Stimulated activated naive CD8-positive, alpha-beta T cell treated with anti-CD3 and anti-CD28 coated beads, Interleukin-15, Interleukin-2, amounts not matched to agents 100 ng/mL and 50 ng/mL, for 24 hours (primary cell): ENCODE measurements at regions not wholly inside any gene's neighbourhood (a gene's known extent, or its start where the extent isn't known, plus 50 kb on each side); places are given as distances from the start of the nearest gene placed in this dataset.
"Not testable (repeated sequence)": the region's sequence is repeated elsewhere in the genome, so short reads cannot be mapped to it uniquely, and the experiment has no call there.

Experiments
- H3K27ac Mint-ChIP-seq: one replicate; pipeline ENCODE4 v1.8.0; 2021; ENCODE audit warnings: mild to moderate bottlenecking, mixed read lengths
- H3K27me3 Mint-ChIP-seq: one replicate; pipeline ENCODE4 v1.8.0; 2021; ENCODE audit warnings: mixed read lengths
- H3K36me3 Mint-ChIP-seq: one replicate; pipeline ENCODE4 v1.8.0; 2021; ENCODE audit warnings: low read depth, mixed read lengths
- H3K4me1 Mint-ChIP-seq: one replicate; pipeline ENCODE4 v1.8.0; 2021; ENCODE audit warnings: low read depth, mixed read lengths
- H3K4me3 Mint-ChIP-seq: one replicate; pipeline ENCODE4 v1.8.0; 2021; ENCODE audit warnings: mild to moderate bottlenecking, mixed read lengths
- H3K9me3 Mint-ChIP-seq: one replicate; pipeline ENCODE4 v1.8.0; 2021; ENCODE audit warnings: mixed read lengths

GRCh38 chr11:121887976-121888557 is 227.9 kb downstream of the BLID start:
- Mint-ChIP-seq H3K27me3 (no peaks in the 10 kb centered on the region), H3K4me3 (no peak overlapping the region), H3K27ac (no peak overlapping the region), H3K4me1 (no peaks in the 10 kb centered on the region), H3K9me3 (no peaks in the 10 kb centered on the region), H3K36me3 (no peaks in the 10 kb centered on the region)

DNA sequence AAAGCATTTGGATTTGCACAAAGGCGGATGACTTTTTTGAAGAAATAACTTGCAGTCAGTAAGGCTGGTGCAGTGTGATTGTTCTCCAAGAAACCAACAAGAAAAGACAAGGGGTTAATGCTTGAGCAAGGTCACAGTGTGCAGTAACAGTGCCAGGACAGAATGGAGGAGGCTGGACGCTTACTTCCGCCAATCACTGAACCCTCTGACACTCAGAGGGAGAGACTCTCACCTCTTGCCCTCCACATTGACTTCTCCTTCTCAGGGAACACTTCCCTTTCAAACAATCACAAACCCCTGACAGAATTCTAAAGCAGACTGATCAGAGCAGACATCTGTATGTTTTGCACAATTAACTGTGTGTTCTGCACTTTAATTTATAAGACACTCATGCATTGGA is 228.4 kb downstream of the BLID start:
- Mint-ChIP-seq H3K27ac (no peak overlapping the region), H3K9me3 (no peaks in the 10 kb centered on the region), H3K4me3 (no peak overlapping the region), H3K36me3 (no peaks in the 10 kb centered on the region), H3K4me1 (no peaks in the 10 kb centered on the region), H3K27me3 (no peaks in the 10 kb centered on the region)

- H3K9me3 Mint-ChIP-seq: no peaks in the 10 kb centered on the region
- no peaks in the 10 kb centered on the region for H3K36me3 Mint-ChIP-seq
- H3K27me3 Mint-ChIP-seq: no peaks in the 10 kb centered on the region
- H3K4me1 Mint-ChIP-seq: no peaks in the 10 kb centered on the region
- H3K27ac Mint-ChIP-seq: no peak overlapping the region
- H3K4me3 Mint-ChIP-seq: no peak overlapping the region
Observed at GRCh38 chr11:121886996-121887395, 229.0 kb downstream of the BLID start.

- H3K9me3 Mint-ChIP-seq: no peaks in the 10 kb centered on the region
- no peaks in the 10 kb centered on the region for H3K4me1 Mint-ChIP-seq
- H3K36me3 Mint-ChIP-seq: no peaks in the 10 kb centered on the region
- H3K4me3 Mint-ChIP-seq: no peak overlapping the region
- H3K27me3 Mint-ChIP-seq: no peaks in the 10 kb centered on the region
- H3K27ac Mint-ChIP-seq: no peak overlapping the region
Observed at GRCh38 chr11:121886005-121886734, 229.8 kb downstream of the BLID start.

DNA sequence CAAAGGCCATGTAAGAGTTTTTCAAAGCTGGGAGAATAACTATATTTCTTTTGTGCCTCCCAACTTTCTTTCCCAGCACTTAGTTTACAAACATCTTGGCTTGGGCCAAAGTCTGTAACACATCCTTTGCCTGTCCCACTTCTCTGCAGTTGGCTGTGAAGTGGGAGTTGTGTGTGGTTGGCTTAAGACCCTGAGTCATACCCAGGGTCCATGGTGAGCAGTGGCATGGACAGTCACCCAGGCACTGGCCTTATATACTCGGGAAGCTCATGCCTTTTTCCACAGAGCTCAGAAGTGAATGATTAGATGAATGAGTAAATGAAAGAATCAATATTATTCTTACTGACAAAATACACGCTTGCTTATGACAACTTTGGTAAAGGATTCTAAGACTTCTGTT is 231.4 kb downstream of the BLID start:
- no peaks in the 10 kb centered on the region for H3K27me3 Mint-ChIP-seq
- H3K4me3 Mint-ChIP-seq: no peak overlapping the region
- no peaks in the 10 kb centered on the region for H3K9me3 Mint-ChIP-seq
- H3K4me1 Mint-ChIP-seq: no peaks in the 10 kb centered on the region
- no peak overlapping the region for H3K27ac Mint-ChIP-seq
- H3K36me3 Mint-ChIP-seq: no peaks in the 10 kb centered on the region

DNA sequence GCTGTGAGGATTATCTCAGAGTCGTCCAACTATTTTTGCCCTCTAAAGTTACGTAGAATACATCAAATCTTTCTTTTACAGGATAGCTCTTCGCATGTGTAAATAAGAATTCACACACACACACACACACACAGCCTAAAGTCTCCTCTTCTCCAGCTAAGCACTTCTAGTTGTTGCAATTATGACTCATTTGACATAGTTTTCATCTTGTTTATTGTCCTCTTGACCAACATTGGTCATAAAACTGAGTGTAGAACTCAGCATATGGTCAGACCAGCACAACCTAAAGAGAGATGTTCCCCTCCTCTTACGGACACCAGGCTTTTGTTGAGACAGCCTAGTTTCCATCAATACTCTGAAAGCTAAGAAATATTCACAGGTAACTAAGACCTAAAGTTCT is 234.2 kb downstream of the BLID start:
- peaks cover 4% of the 10 kb centered on the region for H3K27me3 Mint-ChIP-seq
- no peaks in the 10 kb centered on the region for H3K4me1 Mint-ChIP-seq
- H3K4me3 Mint-ChIP-seq: no peak overlapping the region
- no peaks in the 10 kb centered on the region for H3K36me3 Mint-ChIP-seq
- H3K27ac Mint-ChIP-seq: no peak overlapping the region
- no peaks in the 10 kb centered on the region for H3K9me3 Mint-ChIP-seq

GRCh38 chr11:121877152-121877551 is 238.9 kb downstream of the BLID start:
- no peaks in the 10 kb centered on the region for H3K9me3 Mint-ChIP-seq
- no peak overlapping the region for H3K27ac Mint-ChIP-seq
- peaks cover 7% of the 10 kb centered on the region for H3K27me3 Mint-ChIP-seq
- H3K4me1 Mint-ChIP-seq: no peaks in the 10 kb centered on the region
- no peak overlapping the region for H3K4me3 Mint-ChIP-seq
- H3K36me3 Mint-ChIP-seq: no peaks in the 10 kb centered on the region

DNA sequence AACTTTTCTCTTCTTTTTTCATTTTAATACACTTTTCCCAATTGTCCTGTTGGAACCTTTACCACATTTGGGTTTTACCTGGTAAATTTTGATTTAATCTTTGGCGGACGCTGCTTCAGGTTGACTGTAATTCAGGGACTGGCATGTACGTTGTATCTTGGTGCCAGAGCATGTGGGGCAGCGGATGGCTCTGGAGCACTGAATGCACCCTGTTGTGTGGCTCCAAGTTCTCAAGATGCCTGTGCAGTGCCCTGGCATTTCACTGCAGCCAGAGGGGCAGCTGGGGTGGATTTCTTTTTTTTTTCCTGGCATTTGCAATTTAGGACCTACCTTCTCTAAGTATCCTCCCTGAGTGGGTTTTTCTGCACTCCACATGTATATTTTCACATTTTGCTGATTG is 242.2 kb downstream of the BLID start:
- Mint-ChIP-seq H3K4me1 (no peaks in the 10 kb centered on the region), H3K9me3 (no peaks in the 10 kb centered on the region), H3K27me3 (peaks cover 7% of the 10 kb centered on the region), H3K36me3 (no peaks in the 10 kb centered on the region), H3K4me3 (no peak overlapping the region), H3K27ac (no peak overlapping the region)

- Mint-ChIP-seq H3K36me3 (no peaks in the 10 kb centered on the region), H3K27ac (no peak overlapping the region), H3K9me3 (no peaks in the 10 kb centered on the region), H3K4me3 (no peak overlapping the region), H3K4me1 (no peaks in the 10 kb centered on the region), H3K27me3 (peaks cover 3% of the 10 kb centered on the region)
Observed at GRCh38 chr11:121872356-121872755, 243.7 kb downstream of the BLID start.

GRCh38 chr11:121870206-121871045 is 245.6 kb downstream of the BLID start:
- Mint-ChIP-seq H3K9me3 (peaks cover 3% of the 10 kb centered on the region), H3K27ac (no peak overlapping the region), H3K36me3 (no peaks in the 10 kb centered on the region), H3K27me3 (peaks cover 3% of the 10 kb centered on the region), H3K4me1 (no peaks in the 10 kb centered on the region), H3K4me3 (no peak overlapping the region)

DNA sequence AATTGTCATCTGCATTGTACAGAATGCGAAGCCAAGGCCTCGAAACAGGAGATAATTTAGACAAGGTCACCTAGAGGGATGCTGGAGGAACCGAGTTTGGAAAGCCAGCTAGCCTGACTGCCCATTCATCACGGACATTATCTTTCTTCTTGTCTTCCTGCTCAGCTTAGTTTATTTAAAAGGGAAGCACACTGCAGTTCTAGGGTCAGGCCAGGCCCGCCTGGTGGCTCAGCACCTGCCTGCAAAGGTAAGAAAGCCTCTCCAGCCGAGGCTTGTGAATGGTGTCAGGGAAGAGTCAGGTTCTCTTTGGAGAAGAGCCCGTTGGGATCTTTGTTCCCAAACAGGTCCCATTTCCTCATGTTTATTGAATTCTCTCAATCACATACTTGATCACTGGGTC is 246.5 kb downstream of the BLID start:
- Mint-ChIP-seq H3K27ac (no peak overlapping the region), H3K36me3 (no peaks in the 10 kb centered on the region), H3K4me1 (no peaks in the 10 kb centered on the region), H3K9me3 (peaks cover 4% of the 10 kb centered on the region), H3K27me3 (peaks cover 3% of the 10 kb centered on the region), H3K4me3 (no peak overlapping the region)

- no peaks in the 10 kb centered on the region for H3K27me3 Mint-ChIP-seq
Observed at GRCh38 chr11:121866754-121867153, 249.3 kb downstream of the BLID start.

DNA sequence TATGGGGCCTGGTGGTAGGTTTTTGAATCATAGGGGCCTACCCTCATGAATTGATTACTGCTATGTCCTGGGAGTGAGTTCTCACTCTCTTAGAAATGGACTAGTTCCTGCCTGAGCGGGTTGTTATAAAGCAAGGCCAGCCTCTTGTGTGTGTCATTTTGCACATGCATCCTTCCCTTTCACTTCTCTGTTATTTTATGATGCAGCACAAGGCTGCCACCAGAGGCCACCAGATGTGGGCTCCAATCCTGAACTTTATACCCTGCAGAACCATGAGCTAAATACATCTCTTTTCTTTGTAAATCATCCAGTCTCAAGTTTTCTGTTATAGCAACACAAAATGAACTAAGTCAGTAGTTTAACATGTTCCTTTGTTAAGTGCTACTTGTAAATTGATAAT is 251.4 kb downstream of the BLID start:
- Mint-ChIP-seq H3K27me3 (no peaks in the 10 kb centered on the region), H3K27ac (no peak overlapping the region), H3K9me3 (peaks cover 13% of the 10 kb centered on the region), H3K4me3 (no peak overlapping the region), H3K36me3 (no peaks in the 10 kb centered on the region), H3K4me1 (no peaks in the 10 kb centered on the region)

More at GRCh38 chr11:121866754-121867153, 249.3 kb downstream of the BLID start:
- H3K4me3 Mint-ChIP-seq: no peak overlapping the region
- H3K4me1 Mint-ChIP-seq: no peaks in the 10 kb centered on the region
- H3K36me3 Mint-ChIP-seq: no peaks in the 10 kb centered on the region
- H3K9me3 Mint-ChIP-seq: peaks cover 9% of the 10 kb centered on the region
- H3K27ac Mint-ChIP-seq: no peak overlapping the region

DNA sequence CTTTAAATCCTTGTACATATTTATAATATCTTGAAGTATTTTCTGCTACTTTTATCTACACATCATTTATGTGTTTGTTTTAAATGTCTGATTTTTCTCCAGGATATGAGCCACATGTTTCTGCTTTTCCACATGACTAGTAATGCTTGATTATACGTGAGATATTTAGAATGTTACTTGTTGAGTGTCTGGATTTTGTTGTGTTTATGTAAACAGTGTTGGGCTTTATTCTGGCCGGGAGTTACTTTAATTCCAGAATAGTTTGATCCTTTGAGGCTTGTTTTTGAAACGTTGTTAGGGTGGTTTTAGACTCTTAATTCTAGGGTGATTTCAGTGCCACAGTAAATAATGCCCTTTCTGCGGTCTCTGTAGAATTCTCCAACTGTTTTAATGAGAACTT is 252.9 kb downstream of the BLID start:
- Mint-ChIP-seq H3K36me3 (no peaks in the 10 kb centered on the region), H3K27me3 (no peaks in the 10 kb centered on the region), H3K27ac (no peak overlapping the region), H3K4me3 (no peak overlapping the region), H3K9me3 (peaks cover 13% of the 10 kb centered on the region), H3K4me1 (no peaks in the 10 kb centered on the region)

DNA sequence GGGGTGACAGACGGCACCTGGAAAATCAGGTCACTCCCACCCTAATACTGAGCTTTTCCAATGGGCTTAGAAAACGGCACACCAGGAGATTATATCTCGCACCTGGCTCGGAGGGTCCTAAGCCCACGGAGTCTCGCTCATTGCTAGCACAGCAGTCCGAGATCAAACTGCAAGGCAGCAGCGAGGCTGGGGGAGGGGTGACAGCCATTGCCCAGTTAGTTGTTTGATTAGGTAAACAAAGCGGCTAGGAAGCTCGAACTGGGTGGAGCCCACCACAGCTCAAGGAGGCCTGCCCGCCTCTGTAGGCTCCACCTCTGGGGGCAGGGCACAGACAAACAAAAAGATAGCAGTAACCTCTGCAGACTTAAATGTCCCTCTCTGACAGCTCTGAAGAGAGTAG is 260.9 kb downstream of the BLID start:
- H3K27me3 Mint-ChIP-seq, H3K4me1 Mint-ChIP-seq, H3K27ac Mint-ChIP-seq, H3K36me3 Mint-ChIP-seq, H3K4me3 Mint-ChIP-seq: not testable (repeated sequence)
- H3K9me3 Mint-ChIP-seq: peaks cover 12% of the 10 kb centered on the region
